ENCODE measurements at regions not wholly inside any gene's neighbourhood (a gene's known extent, or its start where the extent isn't known, plus 50 kb on each side); places are given as distances from the start of the nearest gene placed in this dataset.
"Not testable (repeated sequence)": the region's sequence is repeated elsewhere in the genome, so short reads cannot be mapped to it uniquely, and the experiment has no call there.

GRCh38 chr1:47543089-47543488 is 105.2 kb downstream of the FOXD2 start:
- H3K27ac Mint-ChIP-seq; DNase-seq (ENCODE audit: low spot score); CTCF ChIA-PET; ATAC-seq; H3K4me3 Mint-ChIP-seq; POLR2A ChIA-PET: not testable (repeated sequence)
- Mint-ChIP-seq H3K9me3 (peaks cover 18% of the 10 kb centered on the region), H3K36me3 (peaks cover 12% of the 10 kb centered on the region), H3K4me1 (peaks cover 13% of the 10 kb centered on the region), H3K27me3 (ENCODE audit: low read depth) (peaks cover 16% of the 10 kb centered on the region)

- Mint-ChIP-seq H3K4me1 (peaks cover 29% of the 10 kb centered on the region), H3K27me3 (ENCODE audit: low read depth) (peaks cover 22% of the 10 kb centered on the region), H3K36me3 (peaks cover 12% of the 10 kb centered on the region), H3K4me3 (no peak overlapping the region), H3K27ac (no peak overlapping the region), H3K9me3 (peaks cover 17% of the 10 kb centered on the region)
- ChIA-PET POLR2A (no interaction called here), CTCF (interaction anchor here (0.5 to 3.7 kb wide), 24 partner anchors 10 to 206 kb away, joined by 3 to 25 read pairs (median 5); partner anchors contain the start of gene FOXD2)
- DNase-seq (ENCODE audit: low spot score) (peak; percentile 31), ATAC-seq (peak; percentile 46)
- TF ChIP-seq ZNF416 (CRISPR knock-in tag; IDR thresholded peaks at IDR 0.05) (no peak), ZNF219 (CRISPR knock-in tag; IDR thresholded peaks at IDR 0.05; ENCODE audit: borderline replicate concordance) (no peak), ATF6 (CRISPR knock-in tag; IDR thresholded peaks at IDR 0.05) (no peak), PRRX2 (CRISPR knock-in tag; IDR thresholded peaks at IDR 0.05) (no peak), TEAD4 (CRISPR knock-in tag; IDR thresholded peaks at IDR 0.05) (no peak), USF2 (CRISPR knock-in tag; IDR thresholded peaks at IDR 0.05) (no peak), AFF4 (CRISPR knock-in tag; IDR thresholded peaks at IDR 0.05; ENCODE audit: borderline replicate concordance) (no peak), ZNF396 (CRISPR knock-in tag; IDR thresholded peaks at IDR 0.05; ENCODE audit: borderline replicate concordance) (no peak), JAZF1 (CRISPR knock-in tag; IDR thresholded peaks at IDR 0.05) (no peak), ETV6 (CRISPR knock-in tag; IDR thresholded peaks at IDR 0.05) (no peak), PREB (CRISPR knock-in tag; IDR thresholded peaks at IDR 0.05; ENCODE audit: borderline replicate concordance) (no peak), ZMAT4 (CRISPR knock-in tag; IDR thresholded peaks at IDR 0.05) (no peak), GTF2I (CRISPR knock-in tag; conservative IDR thresholded peaks at IDR 0.05) (no peak), ZSCAN18 (CRISPR knock-in tag; IDR thresholded peaks at IDR 0.05) (no peak), E2F5 (CRISPR knock-in tag; IDR thresholded peaks at IDR 0.05) (no peak)
Measured at GRCh38 chr1:47545912-47546483, 108.2 kb downstream of the FOXD2 start.

Data from WTC11 (cell line).